GM23338 (cell line): ENCODE measurements at regions not wholly inside any gene's neighbourhood (a gene's known extent, or its start where the extent isn't known, plus 50 kb on each side); places are given as distances from the start of the nearest gene placed in this dataset.

Source experiments
- ATAC-seq: fragments of 200-7000 bp; cut with Tn5 transposase; 3 replicates; pipeline ENCODE4 v1.9.1; 2020
- DNase-seq: peaks from one replicate; pipeline ENCODE4 v3.0.0-alpha.2; 2015; ENCODE audit warnings: low spot score
- H2AFZ ChIP-seq: fragments of 200-600 bp; sonication (generic); 2 replicates; pipeline ENCODE4 v1.8.0; 2016; ENCODE audit warnings: antibody characterized with exemption, mild to moderate bottlenecking, moderate library complexity
- H3F3A ChIP-seq: fragments of 200-600 bp; sonication (generic); replicated peaks from 2 replicates; pipeline ENCODE4 v1.8.0; 2017; ENCODE audit warnings: antibody characterized with exemption, mixed run types, low read depth
- H3K27ac ChIP-seq: fragments of 200-600 bp; sonication (generic); 2 replicates; pipeline ENCODE4 v1.6.1; 2016; ENCODE audit warnings: low read depth
- H3K27me3 ChIP-seq: fragments of 200-600 bp; sonication (generic); 2 replicates; pipeline ENCODE4 v1.8.0; 2016; ENCODE audit warnings: mild to moderate bottlenecking, mixed run types, moderate library complexity; ENCODE audit not compliant: insufficient read depth
- H3K36me3 ChIP-seq: fragments of 200-600 bp; sonication (generic); 2 replicates; pipeline ENCODE4 v1.8.0; 2016; ENCODE audit warnings: mild to moderate bottlenecking; ENCODE audit not compliant: insufficient read depth
- H3K4me1 ChIP-seq: fragments of 200-600 bp; sonication (generic); 2 replicates; pipeline ENCODE4 v1.8.0; 2016; ENCODE audit warnings: mild to moderate bottlenecking, moderate library complexity; ENCODE audit not compliant: insufficient read depth
- H3K4me2 ChIP-seq: fragments of 200-600 bp; sonication (generic); 2 replicates; pipeline ENCODE4 v1.7.1; 2017; ENCODE audit warnings: mixed run types
- H3K4me3 ChIP-seq: fragments of 200-600 bp; sonication (generic); 2 replicates; pipeline ENCODE4 v1.6.1; 2016; ENCODE audit warnings: mixed run types
- H3K79me2 ChIP-seq: fragments of 200-600 bp; sonication (generic); replicated peaks from 2 replicates; pipeline ENCODE4 v1.8.0; 2017; ENCODE audit warnings: mild to moderate bottlenecking; ENCODE audit not compliant: insufficient read depth
- H3K9me2 ChIP-seq: fragments of 200-600 bp; sonication (generic); 2 replicates; pipeline ENCODE4 v1.8.0; 2017; ENCODE audit not compliant: insufficient read depth
- H4K20me1 ChIP-seq: fragments of 200-600 bp; sonication (generic); replicated peaks from 2 replicates; pipeline ENCODE4 v1.8.0; 2017; ENCODE audit warnings: mild to moderate bottlenecking; ENCODE audit not compliant: insufficient read depth
- H3K27ac Mint-ChIP-seq: 2 replicates; pipeline ENCODE4 v1.8.0; 2020; ENCODE audit warnings: inconsistent platforms, mild to moderate bottlenecking, moderate library complexity, mixed read lengths
- H3K27me3 Mint-ChIP-seq: 3 replicates; pipeline ENCODE4 v1.8.0; 2022; ENCODE audit warnings: low read depth, mild to moderate bottlenecking, moderate library complexity, mixed read lengths, inconsistent platforms; ENCODE audit not compliant: insufficient read depth, poor library complexity
- H3K36me3 Mint-ChIP-seq: 3 replicates; pipeline ENCODE4 v1.8.0; 2021; ENCODE audit warnings: low read depth, mild to moderate bottlenecking, inconsistent platforms, moderate library complexity, mixed read lengths
- H3K4me1 Mint-ChIP-seq: 3 replicates; pipeline ENCODE4 v1.8.0; 2020; ENCODE audit warnings: mild to moderate bottlenecking, inconsistent platforms, mixed read lengths
- H3K4me3 Mint-ChIP-seq: 3 replicates; pipeline ENCODE4 v1.8.0; 2021; ENCODE audit warnings: moderate library complexity, mild to moderate bottlenecking, inconsistent platforms, mixed read lengths
- H3K9me3 Mint-ChIP-seq: 3 replicates; pipeline ENCODE4 v1.8.0; 2020; ENCODE audit warnings: moderate library complexity, mild to moderate bottlenecking, inconsistent platforms, mixed read lengths
- CREB1 ChIP-seq: fragments of 250-450 bp; sonication (Bioruptor Pico); IDR thresholded peaks from 2 replicates; pipeline ENCODE4 v1.5.0; 2020; ENCODE audit warnings: low read depth, mild to moderate bottlenecking, moderate library complexity
- EZH2 ChIP-seq: fragments of 200-600 bp; sonication (generic); IDR thresholded peaks from one replicate; pipeline ENCODE4 v1.8.0; 2017; ENCODE audit warnings: antibody characterized with exemption, mild to moderate bottlenecking, low read depth; ENCODE audit not compliant: unreplicated experiment
- EZH2phosphoT487 ChIP-seq: fragments of 200-600 bp; sonication (generic); IDR thresholded peaks from one replicate; pipeline ENCODE4 v1.8.1; 2018; ENCODE audit warnings: antibody characterized with exemption; ENCODE audit not compliant: unreplicated experiment
- JUNB ChIP-seq: IDR thresholded peaks from one replicate; pipeline ENCODE4 v1.6.1; 2016; ENCODE audit warnings: antibody characterized with exemption; ENCODE audit not compliant: unreplicated experiment
- NANOG ChIP-seq: IDR thresholded peaks from 2 replicates; pipeline ENCODE4 v1.6.1; 2016; ENCODE audit warnings: antibody characterized with exemption, borderline replicate concordance
- POLR2AphosphoS5 ChIP-seq: IDR thresholded peaks from 2 replicates; pipeline ENCODE4 v1.6.1; 2016; ENCODE audit warnings: antibody characterized with exemption, low read depth
- STAT1 ChIP-seq: IDR thresholded peaks from one replicate; pipeline ENCODE4 v1.6.1; 2016; ENCODE audit warnings: antibody characterized with exemption; ENCODE audit not compliant: unreplicated experiment
- ZNF114 ChIP-seq: fragments of 250-450 bp; sonication (Bioruptor Pico); IDR thresholded peaks from 2 replicates; pipeline ENCODE4 v1.5.0; 2020; ENCODE audit warnings: mild to moderate bottlenecking, moderate library complexity
- ZNF331 ChIP-seq: fragments of 250-450 bp; sonication (Bioruptor Pico); IDR thresholded peaks from 2 replicates; pipeline ENCODE4 v1.5.0; 2020; ENCODE audit warnings: low read depth, mild to moderate bottlenecking, moderate library complexity
- TF ChIP-seq, protein P1 (sequence below): fragments of 250-450 bp; sonication (Bioruptor Pico); IDR thresholded peaks from 2 replicates; pipeline ENCODE4 v1.5.0; 2020; ENCODE audit warnings: mild to moderate bottlenecking, moderate library complexity
- TF ChIP-seq, protein P2 (sequence below): IDR thresholded peaks from 2 replicates; pipeline ENCODE4 v1.6.1; 2016; ENCODE audit warnings: antibody characterized with exemption
- TF ChIP-seq, protein P3 (sequence below), 2 experiments: fragments of 200-600 bp in 1 of 2; sonication (generic) in 1 of 2; conservative IDR thresholded peaks; 2 replicates each; pipeline versions ENCODE4 v1.5.1 to v1.6.1; 2016 to 2017; ENCODE audit warnings: antibody characterized with exemption in 2 of 2, low read depth in 2 of 2, mild to moderate bottlenecking in 2 of 2, moderate library complexity in 1 of 2
- TF ChIP-seq, protein P4 (sequence below): IDR thresholded peaks from one replicate; pipeline ENCODE4 v1.6.1; 2018; ENCODE audit warnings: antibody characterized with exemption; ENCODE audit not compliant: unreplicated experiment

DNA sequence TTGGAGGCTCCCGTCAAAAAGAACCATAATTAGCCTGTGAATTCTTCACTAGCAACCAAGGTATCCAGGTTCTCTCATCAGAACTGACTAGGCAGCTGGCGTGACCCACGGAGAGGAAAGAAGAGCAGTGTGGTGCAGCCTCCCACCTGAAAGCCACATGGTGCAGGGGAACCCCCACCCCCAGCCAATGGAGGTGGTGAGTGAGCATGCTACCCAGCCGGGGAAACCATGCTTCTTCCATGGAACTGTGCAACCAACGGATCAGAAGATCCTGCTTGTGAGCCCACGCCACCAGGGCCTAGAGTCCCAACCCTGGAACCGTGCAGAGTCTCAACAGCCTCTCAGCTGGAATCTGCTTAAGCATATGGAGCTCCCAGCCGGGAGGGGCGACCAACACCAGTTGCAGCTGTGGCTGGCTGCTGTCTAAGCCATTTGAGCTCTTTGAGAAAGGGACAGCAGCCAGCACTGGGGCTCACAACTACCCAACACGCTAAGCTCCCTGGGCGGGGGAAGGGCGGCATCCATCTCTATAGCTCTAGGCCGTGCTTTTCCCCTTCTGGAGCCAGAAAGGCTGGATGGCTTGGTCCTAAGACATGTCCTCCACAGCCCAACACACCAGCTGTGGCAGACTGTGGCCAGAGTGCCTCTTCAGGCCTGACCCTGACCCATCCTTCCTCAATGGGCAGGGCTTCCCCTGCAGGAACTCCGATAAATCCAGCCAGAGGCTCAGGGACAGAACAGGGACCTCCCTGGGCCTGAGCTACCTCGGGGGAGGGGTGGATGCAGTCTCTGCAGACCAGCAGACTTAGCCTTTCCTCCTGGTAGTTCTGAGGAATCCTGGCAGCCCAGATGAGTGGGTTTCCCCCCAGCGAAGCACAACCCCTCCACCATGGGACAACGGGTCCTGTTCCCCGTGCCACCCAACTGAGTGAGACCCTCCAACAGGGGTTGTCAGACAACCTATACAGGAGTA lies 151.4 kb upstream of the NXPH2 start:
- Mint-ChIP-seq H3K36me3 (no peaks in the 10 kb centered on the region), H3K4me1 (peaks cover 4% of the 10 kb centered on the region; the same call in 2 of the 3 replicates), H3K4me3 (no peak overlapping the region), H3K27me3 (no peaks in the 10 kb centered on the region), H3K9me3 (peaks cover 3% of the 10 kb centered on the region; the same call in 1 of the 3 replicates), H3K27ac (no peak overlapping the region)
- Histone ChIP-seq H3K79me2 (no peaks in the 10 kb centered on the region), H3K4me1 (peaks cover 6% of the 10 kb centered on the region; the same call in 1 of the 2 replicates), H3K27me3 (no peaks in the 10 kb centered on the region), H3K4me3 (no peak overlapping the region), H2AFZ (no peak overlapping the region), H3K36me3 (no peaks in the 10 kb centered on the region), H3K4me2 (no peak overlapping the region), H3K27ac (no peak overlapping the region), H3F3A (no peaks in the 10 kb centered on the region), H4K20me1 (no peaks in the 10 kb centered on the region), H3K9me2 (no peaks in the 10 kb centered on the region)
- DNase-seq (no peak), ATAC-seq (no peak)
- TF ChIP-seq, protein P1, sequence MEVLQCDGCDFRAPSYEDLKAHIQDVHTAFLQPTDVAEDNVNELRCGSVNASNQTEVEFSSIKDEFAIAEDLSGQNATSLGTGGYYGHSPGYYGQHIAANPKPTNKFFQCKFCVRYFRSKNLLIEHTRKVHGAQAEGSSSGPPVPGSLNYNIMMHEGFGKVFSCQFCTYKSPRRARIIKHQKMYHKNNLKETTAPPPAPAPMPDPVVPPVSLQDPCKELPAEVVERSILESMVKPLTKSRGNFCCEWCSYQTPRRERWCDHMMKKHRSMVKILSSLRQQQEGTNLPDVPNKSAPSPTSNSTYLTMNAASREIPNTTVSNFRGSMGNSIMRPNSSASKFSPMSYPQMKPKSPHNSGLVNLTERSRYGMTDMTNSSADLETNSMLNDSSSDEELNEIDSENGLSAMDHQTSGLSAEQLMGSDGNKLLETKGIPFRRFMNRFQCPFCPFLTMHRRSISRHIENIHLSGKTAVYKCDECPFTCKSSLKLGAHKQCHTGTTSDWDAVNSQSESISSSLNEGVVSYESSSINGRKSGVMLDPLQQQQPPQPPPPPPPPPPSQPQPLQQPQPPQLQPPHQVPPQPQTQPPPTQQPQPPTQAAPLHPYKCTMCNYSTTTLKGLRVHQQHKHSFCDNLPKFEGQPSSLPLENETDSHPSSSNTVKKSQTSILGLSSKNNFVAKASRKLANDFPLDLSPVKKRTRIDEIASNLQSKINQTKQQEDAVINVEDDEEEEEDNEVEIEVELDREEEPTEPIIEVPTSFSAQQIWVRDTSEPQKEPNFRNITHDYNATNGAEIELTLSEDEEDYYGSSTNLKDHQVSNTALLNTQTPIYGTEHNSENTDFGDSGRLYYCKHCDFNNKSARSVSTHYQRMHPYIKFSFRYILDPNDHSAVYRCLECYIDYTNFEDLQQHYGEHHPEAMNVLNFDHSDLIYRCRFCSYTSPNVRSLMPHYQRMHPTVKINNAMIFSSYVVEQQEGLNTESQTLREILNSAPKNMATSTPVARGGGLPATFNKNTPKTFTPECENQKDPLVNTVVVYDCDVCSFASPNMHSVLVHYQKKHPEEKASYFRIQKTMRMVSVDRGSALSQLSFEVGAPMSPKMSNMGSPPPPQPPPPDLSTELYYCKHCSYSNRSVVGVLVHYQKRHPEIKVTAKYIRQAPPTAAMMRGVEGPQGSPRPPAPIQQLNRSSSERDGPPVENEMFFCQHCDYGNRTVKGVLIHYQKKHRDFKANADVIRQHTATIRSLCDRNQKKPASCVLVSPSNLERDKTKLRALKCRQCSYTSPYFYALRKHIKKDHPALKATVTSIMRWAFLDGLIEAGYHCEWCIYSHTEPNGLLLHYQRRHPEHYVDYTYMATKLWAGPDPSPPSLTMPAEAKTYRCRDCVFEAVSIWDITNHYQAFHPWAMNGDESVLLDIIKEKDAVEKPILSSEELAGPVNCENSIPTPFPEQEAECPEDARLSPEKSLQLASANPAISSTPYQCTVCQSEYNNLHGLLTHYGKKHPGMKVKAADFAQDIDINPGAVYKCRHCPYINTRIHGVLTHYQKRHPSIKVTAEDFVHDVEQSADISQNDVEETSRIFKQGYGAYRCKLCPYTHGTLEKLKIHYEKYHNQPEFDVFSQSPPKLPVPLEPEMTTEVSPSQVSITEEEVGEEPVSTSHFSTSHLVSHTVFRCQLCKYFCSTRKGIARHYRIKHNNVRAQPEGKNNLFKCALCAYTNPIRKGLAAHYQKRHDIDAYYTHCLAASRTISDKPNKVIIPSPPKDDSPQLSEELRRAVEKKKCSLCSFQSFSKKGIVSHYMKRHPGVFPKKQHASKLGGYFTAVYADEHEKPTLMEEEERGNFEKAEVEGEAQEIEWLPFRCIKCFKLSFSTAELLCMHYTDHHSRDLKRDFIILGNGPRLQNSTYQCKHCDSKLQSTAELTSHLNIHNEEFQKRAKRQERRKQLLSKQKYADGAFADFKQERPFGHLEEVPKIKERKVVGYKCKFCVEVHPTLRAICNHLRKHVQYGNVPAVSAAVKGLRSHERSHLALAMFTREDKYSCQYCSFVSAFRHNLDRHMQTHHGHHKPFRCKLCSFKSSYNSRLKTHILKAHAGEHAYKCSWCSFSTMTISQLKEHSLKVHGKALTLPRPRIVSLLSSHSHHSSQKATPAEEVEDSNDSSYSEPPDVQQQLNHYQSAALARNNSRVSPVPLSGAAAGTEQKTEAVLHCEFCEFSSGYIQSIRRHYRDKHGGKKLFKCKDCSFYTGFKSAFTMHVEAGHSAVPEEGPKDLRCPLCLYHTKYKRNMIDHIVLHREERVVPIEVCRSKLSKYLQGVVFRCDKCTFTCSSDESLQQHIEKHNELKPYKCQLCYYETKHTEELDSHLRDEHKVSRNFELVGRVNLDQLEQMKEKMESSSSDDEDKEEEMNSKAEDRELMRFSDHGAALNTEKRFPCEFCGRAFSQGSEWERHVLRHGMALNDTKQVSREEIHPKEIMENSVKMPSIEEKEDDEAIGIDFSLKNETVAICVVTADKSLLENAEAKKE (CRISPR knock-in tag) = no peak
- no peak for TF ChIP-seq NANOG
- TF ChIP-seq STAT1 = no peak
- TF ChIP-seq, protein P2, sequence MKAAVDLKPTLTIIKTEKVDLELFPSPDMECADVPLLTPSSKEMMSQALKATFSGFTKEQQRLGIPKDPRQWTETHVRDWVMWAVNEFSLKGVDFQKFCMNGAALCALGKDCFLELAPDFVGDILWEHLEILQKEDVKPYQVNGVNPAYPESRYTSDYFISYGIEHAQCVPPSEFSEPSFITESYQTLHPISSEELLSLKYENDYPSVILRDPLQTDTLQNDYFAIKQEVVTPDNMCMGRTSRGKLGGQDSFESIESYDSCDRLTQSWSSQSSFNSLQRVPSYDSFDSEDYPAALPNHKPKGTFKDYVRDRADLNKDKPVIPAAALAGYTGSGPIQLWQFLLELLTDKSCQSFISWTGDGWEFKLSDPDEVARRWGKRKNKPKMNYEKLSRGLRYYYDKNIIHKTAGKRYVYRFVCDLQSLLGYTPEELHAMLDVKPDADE = no peak
- TF ChIP-seq ZNF331 = no peak
- no peak for TF ChIP-seq EZH2
- TF ChIP-seq JUNB = no peak
- no peak for TF ChIP-seq ZNF114 (CRISPR knock-in tag)
- TF ChIP-seq POLR2AphosphoS5 = no peak
- TF ChIP-seq, protein P3, sequence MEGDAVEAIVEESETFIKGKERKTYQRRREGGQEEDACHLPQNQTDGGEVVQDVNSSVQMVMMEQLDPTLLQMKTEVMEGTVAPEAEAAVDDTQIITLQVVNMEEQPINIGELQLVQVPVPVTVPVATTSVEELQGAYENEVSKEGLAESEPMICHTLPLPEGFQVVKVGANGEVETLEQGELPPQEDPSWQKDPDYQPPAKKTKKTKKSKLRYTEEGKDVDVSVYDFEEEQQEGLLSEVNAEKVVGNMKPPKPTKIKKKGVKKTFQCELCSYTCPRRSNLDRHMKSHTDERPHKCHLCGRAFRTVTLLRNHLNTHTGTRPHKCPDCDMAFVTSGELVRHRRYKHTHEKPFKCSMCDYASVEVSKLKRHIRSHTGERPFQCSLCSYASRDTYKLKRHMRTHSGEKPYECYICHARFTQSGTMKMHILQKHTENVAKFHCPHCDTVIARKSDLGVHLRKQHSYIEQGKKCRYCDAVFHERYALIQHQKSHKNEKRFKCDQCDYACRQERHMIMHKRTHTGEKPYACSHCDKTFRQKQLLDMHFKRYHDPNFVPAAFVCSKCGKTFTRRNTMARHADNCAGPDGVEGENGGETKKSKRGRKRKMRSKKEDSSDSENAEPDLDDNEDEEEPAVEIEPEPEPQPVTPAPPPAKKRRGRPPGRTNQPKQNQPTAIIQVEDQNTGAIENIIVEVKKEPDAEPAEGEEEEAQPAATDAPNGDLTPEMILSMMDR (conservative IDR thresholded peaks at IDR 0.05; ENCODE audit: low read depth in 2 of 2) = no peak
- no peak for TF ChIP-seq CREB1 (CRISPR knock-in tag)
- TF ChIP-seq EZH2phosphoT487 = no peak
- TF ChIP-seq, protein P4, sequence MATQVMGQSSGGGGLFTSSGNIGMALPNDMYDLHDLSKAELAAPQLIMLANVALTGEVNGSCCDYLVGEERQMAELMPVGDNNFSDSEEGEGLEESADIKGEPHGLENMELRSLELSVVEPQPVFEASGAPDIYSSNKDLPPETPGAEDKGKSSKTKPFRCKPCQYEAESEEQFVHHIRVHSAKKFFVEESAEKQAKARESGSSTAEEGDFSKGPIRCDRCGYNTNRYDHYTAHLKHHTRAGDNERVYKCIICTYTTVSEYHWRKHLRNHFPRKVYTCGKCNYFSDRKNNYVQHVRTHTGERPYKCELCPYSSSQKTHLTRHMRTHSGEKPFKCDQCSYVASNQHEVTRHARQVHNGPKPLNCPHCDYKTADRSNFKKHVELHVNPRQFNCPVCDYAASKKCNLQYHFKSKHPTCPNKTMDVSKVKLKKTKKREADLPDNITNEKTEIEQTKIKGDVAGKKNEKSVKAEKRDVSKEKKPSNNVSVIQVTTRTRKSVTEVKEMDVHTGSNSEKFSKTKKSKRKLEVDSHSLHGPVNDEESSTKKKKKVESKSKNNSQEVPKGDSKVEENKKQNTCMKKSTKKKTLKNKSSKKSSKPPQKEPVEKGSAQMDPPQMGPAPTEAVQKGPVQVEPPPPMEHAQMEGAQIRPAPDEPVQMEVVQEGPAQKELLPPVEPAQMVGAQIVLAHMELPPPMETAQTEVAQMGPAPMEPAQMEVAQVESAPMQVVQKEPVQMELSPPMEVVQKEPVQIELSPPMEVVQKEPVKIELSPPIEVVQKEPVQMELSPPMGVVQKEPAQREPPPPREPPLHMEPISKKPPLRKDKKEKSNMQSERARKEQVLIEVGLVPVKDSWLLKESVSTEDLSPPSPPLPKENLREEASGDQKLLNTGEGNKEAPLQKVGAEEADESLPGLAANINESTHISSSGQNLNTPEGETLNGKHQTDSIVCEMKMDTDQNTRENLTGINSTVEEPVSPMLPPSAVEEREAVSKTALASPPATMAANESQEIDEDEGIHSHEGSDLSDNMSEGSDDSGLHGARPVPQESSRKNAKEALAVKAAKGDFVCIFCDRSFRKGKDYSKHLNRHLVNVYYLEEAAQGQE = no peak
